Effector CD8-positive, alpha-beta T cell (primary cell): ENCODE measurements at regions not wholly inside any gene's neighbourhood (a gene's known extent, or its start where the extent isn't known, plus 50 kb on each side); places are given as distances from the start of the nearest gene placed in this dataset.
"Not testable (repeated sequence)": the region's sequence is repeated elsewhere in the genome, so short reads cannot be mapped to it uniquely, and the experiment has no call there.

Experiments
- DNase-seq: peaks from one replicate; lab custom pipeline; 2025; lab: John Stamatoyannopoulos, UW

GRCh38 chr3:21894459-21895340 lies 143.7 kb upstream of the ZNF385D start:
- DNase-seq = no peak

GRCh38 chr3:21898316-21898715 lies 147.3 kb upstream of the ZNF385D start:
- no peak for DNase-seq

GRCh38 chr3:21901484-21901883 lies 150.5 kb upstream of the ZNF385D start:
- DNase-seq = no peak

GRCh38 chr3:21902956-21903355 lies 151.9 kb upstream of the ZNF385D start:
- DNase-seq = no peak

GRCh38 chr3:21909096-21909495 lies 158.1 kb upstream of the ZNF385D start:
- no peak for DNase-seq

- DNase-seq = no peak
Measured at GRCh38 chr3:21912711-21913110, 161.7 kb upstream of the ZNF385D start.

GRCh38 chr3:21913791-21914190 lies 162.8 kb upstream of the ZNF385D start:
- no peak for DNase-seq

GRCh38 chr3:21914451-21914850 lies 163.4 kb upstream of the ZNF385D start:
- DNase-seq = no peak

- no peak for DNase-seq
Measured at GRCh38 chr3:21919383-21919782, 168.4 kb upstream of the ZNF385D start.

GRCh38 chr3:21920421-21920861 lies 169.4 kb upstream of the ZNF385D start:
- no peak for DNase-seq

- not testable (repeated sequence) for DNase-seq
Measured at GRCh38 chr3:21923156-21923555, 172.1 kb upstream of the ZNF385D start.

GRCh38 chr3:21927261-21927660 lies 176.3 kb upstream of the ZNF385D start:
- no peak for DNase-seq

GRCh38 chr3:21934591-21934990 lies 183.6 kb upstream of the ZNF385D start:
- no peak for DNase-seq

- DNase-seq = no peak
Measured at GRCh38 chr3:21936207-21936606, 185.2 kb upstream of the ZNF385D start.

- no peak for DNase-seq
Measured at GRCh38 chr3:21938267-21938681, 187.3 kb upstream of the ZNF385D start.

GRCh38 chr3:21942328-21942727 lies 191.3 kb upstream of the ZNF385D start:
- no peak for DNase-seq

GRCh38 chr3:21944251-21944650 lies 193.2 kb upstream of the ZNF385D start:
- DNase-seq = no peak

- DNase-seq = no peak
Measured at GRCh38 chr3:21952856-21953255, 201.8 kb upstream of the ZNF385D start.

GRCh38 chr3:21954709-21955108 lies 203.7 kb upstream of the ZNF385D start:
- DNase-seq = no peak

- no peak for DNase-seq
Measured at GRCh38 chr3:21955406-21955805, 204.4 kb upstream of the ZNF385D start.

GRCh38 chr3:21960033-21960432 lies 209.0 kb upstream of the ZNF385D start:
- no peak for DNase-seq

- no peak for DNase-seq
Measured at GRCh38 chr3:21962456-21962855, 211.4 kb upstream of the ZNF385D start.

GRCh38 chr3:21966457-21966856 lies 215.4 kb upstream of the ZNF385D start:
- not testable (repeated sequence) for DNase-seq

- no peak for DNase-seq
Measured at GRCh38 chr3:21979706-21980105, 228.7 kb upstream of the ZNF385D start.
